ENCODE measurements at regions not wholly inside any gene's neighbourhood (a gene's known extent, or its start where the extent isn't known, plus 50 kb on each side); places are given as distances from the start of the nearest gene placed in this dataset.

DNA sequence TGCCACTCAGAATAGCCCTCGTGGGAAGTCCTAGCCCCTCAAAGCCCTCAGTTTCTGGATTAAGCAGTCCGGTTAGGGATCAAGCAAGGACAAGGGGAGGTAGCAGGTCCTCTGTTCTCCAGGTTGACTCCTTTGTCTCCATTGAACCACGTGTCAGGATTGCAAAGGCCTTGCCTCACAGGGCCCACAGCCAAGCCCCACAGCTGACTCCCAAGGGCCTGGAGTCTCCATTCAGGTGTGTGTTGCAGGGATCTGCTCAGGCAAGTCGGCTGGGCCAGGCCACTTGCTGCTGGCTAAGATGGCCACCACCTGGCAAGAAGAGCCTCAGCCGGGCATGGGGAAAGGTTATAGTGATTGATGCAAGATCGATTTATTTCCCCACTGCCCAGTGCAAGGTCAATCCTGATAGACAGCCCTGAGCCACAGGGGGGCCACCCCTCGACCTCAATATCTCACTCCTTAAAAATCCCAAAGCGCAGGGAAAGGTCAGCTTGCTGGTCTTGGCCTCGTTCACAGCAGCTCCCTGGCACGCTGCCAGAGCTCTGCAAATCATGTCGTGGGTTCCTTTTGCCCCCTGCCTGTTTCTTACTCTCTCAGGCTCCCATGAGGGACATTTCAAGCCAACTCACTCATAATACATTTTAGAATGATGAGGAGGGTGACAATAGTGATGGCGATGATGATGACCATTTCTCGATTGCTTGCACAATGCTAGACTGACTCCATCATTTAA is 75.9 kb downstream of the EDN3 start:
- DNase-seq (ENCODE audit: low spot score) = no peak

- no peak for DNase-seq (ENCODE audit: low spot score)
Observed at GRCh38 chr20:59376998-59377397, 76.6 kb downstream of the EDN3 start.

GRCh38 chr20:59377842-59378241 is 77.4 kb downstream of the EDN3 start:
- no peak for DNase-seq (ENCODE audit: low spot score)

DNA sequence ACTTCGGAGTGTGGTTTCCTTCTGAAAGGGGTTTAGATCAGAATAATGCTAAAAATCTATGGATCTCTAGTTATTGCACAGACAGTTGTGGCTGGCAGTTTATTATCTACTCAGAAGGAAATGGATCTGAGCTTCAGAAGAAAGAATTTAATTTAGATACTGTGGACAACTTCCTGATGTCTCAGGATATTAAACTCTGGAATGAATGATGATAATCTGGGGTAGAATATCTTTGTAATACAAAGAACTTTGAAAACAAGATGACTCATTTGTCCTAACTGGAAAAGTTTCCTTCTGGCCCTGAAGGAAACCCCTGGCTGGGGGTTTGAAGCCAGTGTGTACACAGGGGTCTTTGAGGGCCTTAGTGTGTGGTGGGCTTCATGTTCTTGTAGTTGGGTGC is 78.0 kb downstream of the EDN3 start:
- DNase-seq (ENCODE audit: low spot score) = no peak

DNA sequence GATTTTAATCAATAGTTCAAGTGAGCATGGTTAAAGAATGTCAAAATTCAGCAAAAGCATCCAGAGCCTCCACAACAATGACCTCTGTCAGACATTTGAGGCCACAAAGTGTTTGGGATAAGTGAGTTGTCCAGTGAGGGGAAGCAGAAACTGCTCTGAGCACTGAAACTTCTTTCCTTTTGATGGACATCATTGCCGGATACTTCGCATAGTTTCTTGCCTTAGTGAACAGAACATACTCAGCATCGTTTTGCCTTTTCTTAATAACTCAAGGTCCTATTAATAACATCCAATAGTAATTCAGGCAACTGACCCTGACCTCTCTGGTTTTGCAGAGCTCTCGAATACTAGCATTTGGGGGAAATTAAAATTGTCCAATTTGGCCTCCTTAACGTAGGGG is 78.6 kb downstream of the EDN3 start:
- DNase-seq (ENCODE audit: low spot score) = no peak

GRCh38 chr20:59381689-59382088 is 81.3 kb downstream of the EDN3 start:
- DNase-seq (ENCODE audit: low spot score) = no peak

- DNase-seq (ENCODE audit: low spot score) = no peak
Observed at GRCh38 chr20:59382157-59382725, 81.8 kb downstream of the EDN3 start.

GRCh38 chr20:59382907-59383306 is 82.5 kb downstream of the EDN3 start:
- DNase-seq (ENCODE audit: low spot score) = no peak

- DNase-seq (ENCODE audit: low spot score) = no peak
Observed at GRCh38 chr20:59385038-59385437, 84.6 kb downstream of the EDN3 start.

GRCh38 chr20:59385480-59385879 is 85.1 kb downstream of the EDN3 start:
- DNase-seq (ENCODE audit: low spot score) = no peak

- no peak for DNase-seq (ENCODE audit: low spot score)
Observed at GRCh38 chr20:59386809-59387208, 86.4 kb downstream of the EDN3 start.

DNA sequence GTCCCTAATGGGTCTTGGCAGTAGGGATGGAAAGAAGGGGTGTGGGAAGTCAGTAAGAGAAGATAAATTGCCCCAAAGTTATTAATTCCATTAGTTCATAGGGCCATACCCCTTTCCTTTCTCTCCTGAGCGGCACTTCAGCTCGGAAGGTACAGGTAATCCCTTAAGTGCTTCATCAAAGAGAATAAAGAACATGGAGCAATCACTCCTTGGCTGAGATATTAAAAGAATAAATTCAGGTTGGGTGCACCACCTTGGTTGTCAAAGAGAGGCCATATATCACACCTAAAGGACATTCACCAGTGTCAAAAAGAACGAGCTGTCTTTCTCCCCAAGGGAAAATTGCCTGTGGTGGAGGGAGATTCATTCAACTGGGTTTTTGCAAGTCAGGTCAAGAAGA is 87.5 kb downstream of the EDN3 start:
- no peak for DNase-seq (ENCODE audit: low spot score)

DNA sequence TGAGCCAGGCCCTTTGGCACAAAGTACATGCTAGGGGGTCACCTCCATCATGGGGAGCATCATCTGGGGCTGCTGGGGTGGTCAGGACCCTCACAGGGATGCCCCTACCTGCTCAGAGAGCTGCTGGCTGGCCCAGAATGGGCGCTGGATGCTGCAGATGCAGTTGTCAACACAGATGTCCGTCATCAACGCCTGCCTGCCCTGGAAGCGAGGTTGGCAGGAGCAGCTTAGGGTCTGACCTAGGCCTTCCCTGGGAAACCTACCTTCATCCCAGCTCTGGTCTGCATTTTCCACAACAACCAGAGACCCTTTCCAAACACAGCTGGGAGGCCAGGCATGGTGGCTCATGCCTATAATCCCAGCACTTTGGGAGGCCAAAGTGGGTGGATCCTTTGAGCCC is 88.0 kb downstream of the EDN3 start:
- DNase-seq (ENCODE audit: low spot score) = no peak

- DNase-seq (ENCODE audit: low spot score) = no peak
Observed at GRCh38 chr20:59390437-59390836, 90.0 kb downstream of the EDN3 start.

GRCh38 chr20:59391975-59392374 is 91.6 kb downstream of the EDN3 start:
- DNase-seq (ENCODE audit: low spot score) = no peak

DNA sequence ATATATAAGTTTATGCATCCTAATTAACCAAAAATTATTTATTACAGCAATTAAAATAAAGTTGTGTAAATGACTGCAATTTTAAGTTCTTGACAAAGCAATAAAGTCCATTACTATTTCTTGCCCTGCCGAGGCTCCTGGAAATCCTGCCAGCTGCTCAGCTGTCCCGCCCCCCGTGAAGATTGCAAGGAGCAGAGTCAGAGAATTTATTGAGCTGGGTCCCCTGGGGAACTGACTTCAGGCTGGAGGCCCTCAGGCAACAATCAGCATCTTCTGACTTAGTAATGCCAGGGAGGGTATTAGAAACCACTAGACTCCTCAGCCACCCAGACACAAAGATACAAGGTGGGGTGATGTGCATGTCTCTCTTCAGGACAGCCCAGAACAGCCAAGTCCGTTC is 92.3 kb downstream of the EDN3 start:
- no peak for DNase-seq (ENCODE audit: low spot score)

DNA sequence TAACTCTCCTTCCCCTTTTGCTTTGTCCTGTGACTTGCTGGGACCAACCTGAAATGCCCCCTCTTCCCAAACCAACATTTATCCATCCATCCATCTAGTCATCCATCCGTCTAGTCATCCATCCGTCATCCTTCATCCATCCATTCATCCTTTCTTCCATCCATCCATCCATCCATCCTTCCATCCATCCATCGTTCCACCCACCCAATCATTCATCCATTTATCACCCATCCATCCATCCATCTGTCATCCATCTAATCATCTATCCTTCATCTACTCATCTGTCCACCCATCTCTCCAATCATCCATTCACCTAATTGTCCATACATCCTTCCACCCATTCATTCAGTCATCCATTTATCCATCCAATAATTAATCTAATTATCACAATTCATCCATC is 92.7 kb downstream of the EDN3 start:
- no peak for DNase-seq (ENCODE audit: low spot score)

DNA sequence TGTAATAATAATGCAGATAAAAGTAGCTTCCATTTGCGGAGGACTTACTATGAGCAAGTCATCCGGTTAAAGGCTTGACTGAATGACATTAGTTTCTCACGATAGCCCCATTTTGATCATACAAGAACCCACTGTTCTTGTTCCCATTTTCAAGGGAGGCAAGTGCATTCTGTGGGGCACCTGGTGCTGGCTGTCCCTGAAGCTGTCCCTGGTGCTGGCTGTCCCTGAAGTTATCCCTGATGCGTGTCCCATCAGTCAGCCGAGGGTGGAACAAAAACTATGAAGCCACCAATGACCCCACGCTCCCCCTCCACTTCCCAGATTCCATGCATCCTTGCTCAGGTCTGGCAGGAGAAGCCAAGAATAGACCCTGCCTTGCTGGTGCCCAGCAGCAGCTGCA is 95.3 kb downstream of the EDN3 start:
- no peak for DNase-seq (ENCODE audit: low spot score)

- DNase-seq (ENCODE audit: low spot score) = no peak
Observed at GRCh38 chr20:59398537-59399205, 98.3 kb downstream of the EDN3 start.

GRCh38 chr20:59399426-59400099 is 99.2 kb downstream of the EDN3 start:
- no peak for DNase-seq (ENCODE audit: low spot score)

GRCh38 chr20:59400708-59401107 is 100.3 kb downstream of the EDN3 start:
- DNase-seq (ENCODE audit: low spot score) = no peak

GRCh38 chr20:59402681-59403080 is 102.3 kb downstream of the EDN3 start:
- no peak for DNase-seq (ENCODE audit: low spot score)

Measured in AG08396 (cell line).